Astrocyte of the cerebellum (primary cell): ENCODE measurements at regions not wholly inside any gene's neighbourhood (a gene's known extent, or its start where the extent isn't known, plus 50 kb on each side); places are given as distances from the start of the nearest gene placed in this dataset.

Experiments
- DNase-seq: peaks from one replicate; pipeline ENCODE4 v3.0.0-alpha.2; 2011; ENCODE audit warnings: low read depth
- H3K4me3 ChIP-seq: 2 replicates; pipeline ENCODE4 v1.5.1; 2011; ENCODE audit warnings: mild to moderate bottlenecking, low read depth, low read length, moderate library complexity
- in situ Hi-C: cut with HindIII; loops from 2 replicates; pipeline ENCODE4 v1.10.0; 2017; ENCODE audit warnings: low sequenced_read_pairs
- TF ChIP-seq, protein P1 (sequence below): IDR thresholded peaks from 2 replicates; pipeline ENCODE4 v1.5.1; 2012; ENCODE audit warnings: low read length, low read depth, moderate library complexity, mild to moderate bottlenecking; ENCODE audit errors: missing control alignments

GRCh38 chr16:5852151-5852550 lies 754.6 kb upstream of the EEF2KMT start:
- in situ Hi-C loops: no loop called here
- TF ChIP-seq, protein P1, sequence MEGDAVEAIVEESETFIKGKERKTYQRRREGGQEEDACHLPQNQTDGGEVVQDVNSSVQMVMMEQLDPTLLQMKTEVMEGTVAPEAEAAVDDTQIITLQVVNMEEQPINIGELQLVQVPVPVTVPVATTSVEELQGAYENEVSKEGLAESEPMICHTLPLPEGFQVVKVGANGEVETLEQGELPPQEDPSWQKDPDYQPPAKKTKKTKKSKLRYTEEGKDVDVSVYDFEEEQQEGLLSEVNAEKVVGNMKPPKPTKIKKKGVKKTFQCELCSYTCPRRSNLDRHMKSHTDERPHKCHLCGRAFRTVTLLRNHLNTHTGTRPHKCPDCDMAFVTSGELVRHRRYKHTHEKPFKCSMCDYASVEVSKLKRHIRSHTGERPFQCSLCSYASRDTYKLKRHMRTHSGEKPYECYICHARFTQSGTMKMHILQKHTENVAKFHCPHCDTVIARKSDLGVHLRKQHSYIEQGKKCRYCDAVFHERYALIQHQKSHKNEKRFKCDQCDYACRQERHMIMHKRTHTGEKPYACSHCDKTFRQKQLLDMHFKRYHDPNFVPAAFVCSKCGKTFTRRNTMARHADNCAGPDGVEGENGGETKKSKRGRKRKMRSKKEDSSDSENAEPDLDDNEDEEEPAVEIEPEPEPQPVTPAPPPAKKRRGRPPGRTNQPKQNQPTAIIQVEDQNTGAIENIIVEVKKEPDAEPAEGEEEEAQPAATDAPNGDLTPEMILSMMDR: no peak
- H3K4me3 ChIP-seq: no peak overlapping the region
- no peak for DNase-seq

- TF ChIP-seq, protein P1: no peak
- H3K4me3 ChIP-seq: no peak overlapping the region
- in situ Hi-C loops: no loop called here
- no peak for DNase-seq
Observed at GRCh38 chr16:5851393-5851982, 753.9 kb upstream of the EEF2KMT start.

DNA sequence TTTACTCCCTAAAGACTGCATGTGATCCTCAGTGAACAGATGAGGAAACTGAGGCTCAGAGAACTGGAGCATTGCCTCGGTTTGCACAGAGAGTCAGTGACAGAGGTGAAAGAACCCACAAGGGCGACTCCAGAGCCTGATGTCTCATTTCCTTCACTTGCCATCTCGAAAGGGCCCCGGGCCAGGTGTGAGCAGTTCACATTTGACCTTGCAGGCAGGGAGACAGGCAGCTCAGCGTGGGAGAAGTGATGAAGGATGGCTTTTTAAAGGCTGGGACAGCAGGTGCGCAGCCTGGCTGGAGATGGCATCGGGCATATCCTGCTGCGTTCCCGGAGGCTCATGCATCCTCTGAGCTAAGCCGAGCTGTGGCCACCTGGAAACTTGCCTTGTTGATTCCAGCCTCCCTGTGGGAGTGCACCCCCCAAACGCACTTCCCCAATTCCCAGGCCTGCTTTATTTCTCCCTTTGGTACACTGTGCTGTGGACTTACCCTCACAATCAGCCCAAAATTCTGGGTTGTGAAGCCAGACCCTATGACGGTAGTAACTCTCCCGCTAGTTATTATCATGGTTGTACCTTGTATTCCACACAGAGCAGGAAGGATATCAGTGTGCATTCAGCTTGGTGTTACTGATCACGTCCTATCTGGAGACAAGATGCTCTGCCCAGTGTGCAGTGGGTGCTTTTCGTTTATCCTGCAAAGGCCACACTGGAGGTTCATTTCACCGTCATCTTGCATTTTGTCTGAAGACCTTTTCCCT lies 753.2 kb upstream of the EEF2KMT start:
- no peak overlapping the region for H3K4me3 ChIP-seq
- in situ Hi-C loops: no loop called here
- no peak for DNase-seq
- TF ChIP-seq, protein P1: no peak

GRCh38 chr16:5845046-5845445 lies 747.5 kb upstream of the EEF2KMT start:
- TF ChIP-seq, protein P1: no peak
- no peak overlapping the region for H3K4me3 ChIP-seq
- in situ Hi-C loops: no loop called here
- no peak for DNase-seq

DNA sequence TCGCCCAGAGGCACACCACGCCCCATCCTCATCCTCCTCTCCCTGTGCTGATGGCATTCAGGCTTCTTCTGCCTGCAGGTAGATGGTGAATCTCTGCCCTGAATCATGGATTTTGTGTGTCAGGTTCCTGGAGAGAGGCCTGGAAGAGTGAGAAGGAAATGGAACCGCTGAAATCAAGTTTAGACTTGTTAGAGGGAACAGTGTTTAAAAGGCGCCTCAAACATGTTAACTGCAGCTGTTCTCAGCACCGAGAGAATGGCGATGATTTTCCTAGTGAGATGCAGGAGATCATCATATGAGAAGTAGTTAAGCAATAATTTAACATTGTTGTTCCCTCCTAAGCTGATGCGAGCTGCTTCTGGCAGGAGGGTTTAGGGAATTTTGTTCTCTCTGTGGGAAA lies 744.4 kb upstream of the EEF2KMT start:
- no peak for DNase-seq
- TF ChIP-seq, protein P1: no peak
- no peak overlapping the region for H3K4me3 ChIP-seq
- in situ Hi-C loops: loop anchor here (5.0 kb wide), 1 partner anchor 35 kb away; no protein-coding TSS in a partner anchor

- no peak for DNase-seq
- TF ChIP-seq, protein P1: no peak
- in situ Hi-C loops: no loop called here
- H3K4me3 ChIP-seq: no peak overlapping the region
Observed at GRCh38 chr16:5838725-5839124, 741.1 kb upstream of the EEF2KMT start.
